K562 (cell line): ENCODE measurements at regions not wholly inside any gene's neighbourhood (a gene's known extent, or its start where the extent isn't known, plus 50 kb on each side); places are given as distances from the start of the nearest gene placed in this dataset.
A peak's percentile ranks its signal among the peaks of the same experiment; 100 is the strongest.

ENCODE experiments used
- CEBPB ChIP-seq: fragments of 450-650 bp; IDR thresholded peaks from 2 replicates; pipeline ENCODE4 v1.6.1; 2016; ENCODE audit warnings: missing genetic modification characterization, missing compliant biosample characterization
- CTBP1 ChIP-seq: fragments of 450-650 bp; IDR thresholded peaks from 2 replicates; pipeline ENCODE4 v1.6.1; 2016; ENCODE audit warnings: borderline replicate concordance
- DACH1 ChIP-seq: fragments of 450-650 bp; IDR thresholded peaks from 2 replicates; pipeline ENCODE4 v1.6.1; 2018; ENCODE audit not compliant: partially characterized antibody
- DPF2 ChIP-seq: fragments of 450-650 bp; IDR thresholded peaks from 2 replicates; pipeline ENCODE4 v1.6.1; 2016
- FOSL1 ChIP-seq: fragments of 200-800 bp; sonication (Bioruptor generic); conservative IDR thresholded peaks from 2 replicates; pipeline ENCODE4 v1.6.1; 2016; ENCODE audit warnings: missing genetic modification characterization, missing compliant biosample characterization
- HDAC1 ChIP-seq, 2 experiments: fragments of 450-650 bp; IDR thresholded peaks; 2 replicates each; pipeline ENCODE4 v1.6.1; 2016 to 2017; ENCODE audit warnings: inconsistent platforms in 1 of 2, mild to moderate bottlenecking in 1 of 2, moderate library complexity in 1 of 2
- IRF2 ChIP-seq: sonication (generic); formaldehyde crosslinking; IDR thresholded peaks from 2 replicates; pipeline ENCODE4 v1.8.1; 2022; ENCODE audit warnings: mild to moderate bottlenecking, missing genetic modification reagents
- POLR2AphosphoS5 ChIP-seq: IDR thresholded peaks from 2 replicates; pipeline ENCODE4 v1.6.1; 2011; ENCODE audit warnings: mild to moderate bottlenecking, low read depth, low read length, moderate library complexity; ENCODE audit not compliant: control insufficient read depth, insufficient read depth
- SAFB2 ChIP-seq: fragments of 200-400 bp; formaldehyde crosslinking; IDR thresholded peaks from 2 replicates; pipeline ENCODE4 v1.6.1; 2018; ENCODE audit warnings: borderline replicate concordance, low read length, low read depth, moderate library complexity; ENCODE audit not compliant: severe bottlenecking
- SMARCA4 ChIP-seq: fragments of 450-650 bp; IDR thresholded peaks from 2 replicates; pipeline ENCODE4 v1.6.1; 2016
- SNRNP70 ChIP-seq: fragments of 200-400 bp; formaldehyde crosslinking; optimal IDR thresholded peaks from 2 replicates; pipeline ENCODE3; 2017; ENCODE audit warnings: low read depth, low read length
- STAT5B ChIP-seq: fragments of 250-450 bp; sonication (Bioruptor Pico); IDR thresholded peaks from 2 replicates; pipeline ENCODE4 v1.8.0; 2021; ENCODE audit warnings: mild to moderate bottlenecking, inconsistent platforms
- TAF9B ChIP-seq: fragments of 450-650 bp; IDR thresholded peaks from 2 replicates; pipeline ENCODE4 v1.6.1; 2018; ENCODE audit warnings: mild to moderate bottlenecking; ENCODE audit not compliant: partially characterized antibody
- XRCC3 ChIP-seq: fragments of 450-650 bp; IDR thresholded peaks from 2 replicates; pipeline ENCODE4 v1.6.1; 2017; ENCODE audit warnings: mild to moderate bottlenecking, moderate library complexity
- ZEB2 ChIP-seq: fragments of 450-650 bp; IDR thresholded peaks from 2 replicates; pipeline ENCODE4 v1.6.1; 2016
- ZNF217 ChIP-seq: sonication (generic); formaldehyde crosslinking; IDR thresholded peaks from 2 replicates; pipeline ENCODE4 v1.8.0; 2022; ENCODE audit warnings: mild to moderate bottlenecking, missing genetic modification reagents
- ZNF589 ChIP-seq: fragments of 200-800 bp; sonication (Bioruptor generic); IDR thresholded peaks from 2 replicates; pipeline ENCODE4 v1.6.1; 2016; ENCODE audit warnings: low read depth, missing genetic modification characterization, missing compliant biosample characterization
- ZNF668 ChIP-seq: fragments of 250-450 bp; sonication (Bioruptor Pico); IDR thresholded peaks from 2 replicates; pipeline ENCODE4 v1.8.0; 2022; ENCODE audit warnings: mild to moderate bottlenecking, inconsistent platforms
- TF ChIP-seq, protein P1 (sequence below), 2 experiments: fragments of 450-650 bp in 1 of 2; sonication (generic) in 1 of 2; formaldehyde crosslinking; conservative IDR thresholded peaks; 2 replicates each; pipeline versions ENCODE4 v1.4.0 to v1.8.1; 2020 to 2022; ENCODE audit warnings: mild to moderate bottlenecking in 1 of 2, missing genetic modification reagents in 1 of 2
- TF ChIP-seq, protein P2 (sequence below), 2 experiments: fragments of 450-650 bp in 1 of 2; sonication (generic) in 1 of 2; formaldehyde crosslinking in 1 of 2; IDR thresholded peaks; 2 replicates each; pipeline versions ENCODE4 v1.7.1 to v1.9.0; 2016 to 2022; ENCODE audit warnings: inconsistent platforms in 1 of 2, mild to moderate bottlenecking in 1 of 2, missing genetic modification reagents in 1 of 2

DNA sequence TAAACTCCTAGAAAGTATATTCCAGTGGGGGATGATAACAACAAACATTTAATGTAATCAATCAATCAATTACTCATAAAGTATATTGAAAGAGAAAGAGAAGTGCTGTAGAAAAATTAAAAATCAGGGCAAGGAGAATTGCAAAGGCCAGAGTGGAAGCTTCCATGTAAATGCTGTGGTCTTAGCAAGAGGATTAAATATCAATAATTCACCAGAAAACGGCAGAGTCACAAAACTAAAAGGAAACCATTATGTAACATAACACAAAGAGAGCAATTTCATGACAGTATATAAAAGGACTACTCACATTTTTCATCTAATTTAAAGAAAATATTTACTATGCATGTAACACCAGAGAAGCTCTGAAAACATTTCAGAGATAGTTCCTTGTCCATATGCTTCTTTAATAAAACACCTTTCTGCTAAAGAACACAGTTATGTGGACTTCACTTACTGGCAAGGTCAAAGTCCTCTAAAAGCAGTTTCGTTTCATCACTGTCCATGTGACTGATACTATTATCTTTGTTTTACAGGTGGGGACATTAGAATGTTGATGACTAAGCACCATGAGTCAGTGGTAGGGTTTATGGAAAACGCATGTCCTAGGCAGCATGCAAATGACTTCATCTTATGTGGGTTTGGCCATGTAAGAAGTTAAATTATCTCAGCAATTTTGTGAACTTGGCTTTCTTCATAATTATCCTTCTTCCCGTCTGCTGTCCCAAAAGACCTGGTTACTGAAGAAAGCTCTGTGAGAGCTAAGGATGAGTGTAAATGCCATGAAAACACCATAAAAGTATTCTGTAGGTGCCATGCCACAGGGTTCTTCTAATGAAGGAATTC is 185.8 kb upstream of the TENT5A start (continued):
- peak; percentile 98 for TF ChIP-seq FOSL1
- peak; percentile 27; the same call in 1 of the 2 replicates for TF ChIP-seq CTBP1
- TF ChIP-seq ZEB2 = peak; percentile 66
- TF ChIP-seq POLR2AphosphoS5 = 0 out of 2 replicates have a peak, but pooled peaks have one; percentile 36
- TF ChIP-seq, protein P1, sequence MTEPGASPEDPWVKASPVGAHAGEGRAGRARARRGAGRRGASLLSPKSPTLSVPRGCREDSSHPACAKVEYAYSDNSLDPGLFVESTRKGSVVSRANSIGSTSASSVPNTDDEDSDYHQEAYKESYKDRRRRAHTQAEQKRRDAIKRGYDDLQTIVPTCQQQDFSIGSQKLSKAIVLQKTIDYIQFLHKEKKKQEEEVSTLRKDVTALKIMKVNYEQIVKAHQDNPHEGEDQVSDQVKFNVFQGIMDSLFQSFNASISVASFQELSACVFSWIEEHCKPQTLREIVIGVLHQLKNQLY (CRISPR knock-in tag; conservative IDR thresholded peaks at IDR 0.05) = no peak
- TF ChIP-seq HDAC1 (IDR thresholded peaks at IDR 0.05) = peak in 1 of 2 experiments; percentile 19; a peak in 1 of 4 replicates
- no peak for TF ChIP-seq STAT5B (CRISPR knock-in tag)
- TF ChIP-seq, protein P2, sequence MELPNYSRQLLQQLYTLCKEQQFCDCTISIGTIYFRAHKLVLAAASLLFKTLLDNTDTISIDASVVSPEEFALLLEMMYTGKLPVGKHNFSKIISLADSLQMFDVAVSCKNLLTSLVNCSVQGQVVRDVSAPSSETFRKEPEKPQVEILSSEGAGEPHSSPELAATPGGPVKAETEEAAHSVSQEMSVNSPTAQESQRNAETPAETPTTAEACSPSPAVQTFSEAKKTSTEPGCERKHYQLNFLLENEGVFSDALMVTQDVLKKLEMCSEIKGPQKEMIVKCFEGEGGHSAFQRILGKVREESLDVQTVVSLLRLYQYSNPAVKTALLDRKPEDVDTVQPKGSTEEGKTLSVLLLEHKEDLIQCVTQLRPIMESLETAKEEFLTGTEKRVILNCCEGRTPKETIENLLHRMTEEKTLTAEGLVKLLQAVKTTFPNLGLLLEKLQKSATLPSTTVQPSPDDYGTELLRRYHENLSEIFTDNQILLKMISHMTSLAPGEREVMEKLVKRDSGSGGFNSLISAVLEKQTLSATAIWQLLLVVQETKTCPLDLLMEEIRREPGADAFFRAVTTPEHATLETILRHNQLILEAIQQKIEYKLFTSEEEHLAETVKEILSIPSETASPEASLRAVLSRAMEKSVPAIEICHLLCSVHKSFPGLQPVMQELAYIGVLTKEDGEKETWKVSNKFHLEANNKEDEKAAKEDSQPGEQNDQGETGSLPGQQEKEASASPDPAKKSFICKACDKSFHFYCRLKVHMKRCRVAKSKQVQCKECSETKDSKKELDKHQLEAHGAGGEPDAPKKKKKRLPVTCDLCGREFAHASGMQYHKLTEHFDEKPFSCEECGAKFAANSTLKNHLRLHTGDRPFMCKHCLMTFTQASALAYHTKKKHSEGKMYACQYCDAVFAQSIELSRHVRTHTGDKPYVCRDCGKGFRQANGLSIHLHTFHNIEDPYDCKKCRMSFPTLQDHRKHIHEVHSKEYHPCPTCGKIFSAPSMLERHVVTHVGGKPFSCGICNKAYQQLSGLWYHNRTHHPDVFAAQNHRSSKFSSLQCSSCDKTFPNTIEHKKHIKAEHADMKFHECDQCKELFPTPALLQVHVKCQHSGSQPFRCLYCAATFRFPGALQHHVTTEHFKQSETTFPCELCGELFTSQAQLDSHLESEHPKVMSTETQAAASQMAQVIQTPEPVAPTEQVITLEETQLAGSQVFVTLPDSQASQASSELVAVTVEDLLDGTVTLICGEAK (IDR thresholded peaks at IDR 0.05) = no peak
- TF ChIP-seq, protein P2 (CRISPR knock-in tag; IDR thresholded peaks at IDR 0.05) = no peak
- TF ChIP-seq SAFB2 = no peak
- TF ChIP-seq DACH1 = peak; percentile 55
- TF ChIP-seq TAF9B = peak; percentile 89
- no peak for TF ChIP-seq ZNF668 (CRISPR knock-in tag)
- TF ChIP-seq SNRNP70 = no peak
- TF ChIP-seq CEBPB (tag) = 0 out of 2 replicates have a peak, but pooled peaks have one; percentile 37
- TF ChIP-seq IRF2 (CRISPR knock-in tag) = no peak
- TF ChIP-seq DPF2 = peak; percentile 95
- TF ChIP-seq SMARCA4 = peak; percentile 95
- peak; percentile 74; the same call in 1 of the 2 replicates for TF ChIP-seq ZNF589 (CRISPR knock-in tag)
- no peak for TF ChIP-seq ZNF217 (CRISPR knock-in tag)
- TF ChIP-seq XRCC3 = no peak
